ENCODE measurements at regions not wholly inside any gene's neighbourhood (a gene's known extent, or its start where the extent isn't known, plus 50 kb on each side); places are given as distances from the start of the nearest gene placed in this dataset.
"Not testable (repeated sequence)": the region's sequence is repeated elsewhere in the genome, so short reads cannot be mapped to it uniquely, and the experiment has no call there.

DNA sequence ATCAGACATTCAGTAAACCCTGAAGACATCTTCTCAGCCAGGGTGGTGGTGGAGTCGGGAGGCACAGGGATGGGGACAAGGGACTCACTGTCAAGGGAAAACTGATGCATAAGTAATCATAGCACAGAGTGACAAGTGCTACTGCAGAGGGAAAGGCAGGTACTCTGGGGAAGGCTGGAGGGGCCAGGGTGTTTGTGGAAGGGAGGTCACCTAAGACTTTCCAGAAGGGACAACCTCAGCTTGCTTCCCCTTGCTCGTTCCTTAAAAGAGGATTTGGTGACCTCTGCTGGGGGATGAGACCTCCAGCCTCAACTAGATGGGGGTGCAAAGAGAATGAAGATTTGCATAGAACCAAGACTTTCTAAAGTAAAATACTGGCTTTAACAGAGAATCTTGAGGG lies 99.5 kb downstream of the SLC4A3 start:
- peak; percentile 46 for DNase-seq (ENCODE audit: low read depth)

DNA sequence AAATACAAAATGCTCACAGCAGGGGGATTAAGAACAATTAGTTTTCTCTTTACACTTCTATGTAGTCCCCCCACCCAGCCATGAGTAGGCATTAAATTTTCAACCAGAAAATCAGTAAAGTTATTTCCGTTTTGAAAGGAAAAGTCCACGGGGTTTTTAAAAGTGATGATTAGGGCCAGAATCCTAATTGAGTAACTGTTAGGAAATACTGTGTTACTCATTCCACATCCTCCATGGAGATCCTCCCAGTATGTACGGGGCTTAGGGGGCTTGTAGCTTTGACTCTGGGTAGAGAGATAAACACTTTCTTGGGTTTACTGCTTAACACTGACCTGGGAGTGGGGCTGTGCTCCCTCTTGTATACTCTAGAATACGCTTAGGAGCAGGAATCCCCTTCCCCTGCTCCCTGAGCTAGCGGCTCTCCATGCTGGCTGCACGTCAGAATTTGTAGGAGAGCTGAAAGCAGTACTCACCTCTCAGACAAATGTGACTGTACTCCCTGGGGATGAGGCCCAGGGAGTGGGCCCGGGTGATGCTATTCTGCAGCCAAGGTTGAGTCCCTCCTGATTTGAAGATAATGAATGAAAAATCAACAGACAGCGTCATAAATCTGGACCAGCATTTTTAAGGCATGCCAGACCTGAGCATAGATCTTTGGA lies 100.5 kb downstream of the SLC4A3 start:
- DNase-seq (ENCODE audit: low read depth), result peak; percentile 85

DNA sequence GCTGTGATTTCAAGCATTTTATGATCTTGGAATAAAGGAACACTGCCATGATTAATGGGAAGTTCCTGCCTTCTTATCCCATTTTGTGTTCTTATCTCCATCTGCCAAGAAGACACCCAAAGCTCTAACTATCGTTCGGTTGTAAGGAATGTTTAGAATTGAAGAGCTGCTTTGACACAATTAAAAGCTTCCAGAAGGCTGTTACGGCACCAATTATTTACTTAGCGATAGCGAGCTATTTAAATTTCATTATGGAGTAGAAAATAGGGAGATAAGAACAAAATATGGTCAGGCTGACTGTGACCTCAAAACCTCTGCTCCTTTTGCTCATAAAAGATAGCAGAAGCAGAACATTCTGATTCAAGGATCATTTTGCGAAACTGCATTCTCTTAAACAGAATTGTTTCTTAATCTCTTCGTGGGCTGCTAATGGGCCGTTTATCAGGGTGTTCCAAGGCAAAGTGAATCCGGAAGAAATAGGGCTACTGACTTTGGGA lies 101.6 kb downstream of the SLC4A3 start:
- peak; percentile 95 for DNase-seq (ENCODE audit: low read depth)

DNA sequence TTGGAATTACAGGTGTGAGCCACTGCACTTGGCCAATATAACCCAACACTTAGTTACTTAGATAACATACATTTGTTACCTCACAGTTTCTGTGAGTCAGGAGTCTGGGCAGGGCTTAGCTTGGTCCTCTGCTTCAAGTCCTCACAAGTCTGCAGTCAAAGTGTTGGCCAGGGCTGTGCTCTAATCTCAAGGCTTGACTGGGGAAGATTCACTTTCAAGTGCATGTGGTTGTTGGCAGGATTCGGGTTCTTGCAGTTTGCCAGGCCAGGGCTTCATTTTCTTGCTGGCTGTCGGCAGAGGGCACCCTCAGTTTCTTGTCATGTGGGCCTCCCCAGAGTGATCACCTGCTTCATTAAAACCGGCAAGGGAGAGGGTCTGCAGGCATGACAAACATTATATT lies 103.7 kb downstream of the SLC4A3 start:
- peak; percentile 42 for DNase-seq (ENCODE audit: low read depth)

DNA sequence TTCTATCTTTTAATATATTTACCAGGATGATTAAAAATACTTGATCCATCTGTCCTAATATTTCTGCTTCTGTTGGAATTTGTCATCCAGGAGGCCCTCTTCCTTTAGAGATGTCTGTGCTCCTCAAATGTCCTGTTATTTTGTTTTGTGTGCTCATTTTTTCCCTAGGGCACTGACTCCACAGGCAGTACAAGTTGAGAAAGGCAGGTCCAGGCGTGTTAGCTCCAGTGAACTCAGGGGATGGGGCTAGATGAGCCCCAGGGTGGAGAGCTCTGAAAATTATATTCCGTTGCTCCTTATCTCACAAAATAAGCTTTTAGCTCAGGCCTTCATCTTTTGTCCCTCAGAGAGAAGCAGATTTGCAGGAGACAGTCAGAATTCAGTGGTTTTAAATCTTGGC lies 105.7 kb downstream of the SLC4A3 start:
- no peak for DNase-seq (ENCODE audit: low read depth)

DNA sequence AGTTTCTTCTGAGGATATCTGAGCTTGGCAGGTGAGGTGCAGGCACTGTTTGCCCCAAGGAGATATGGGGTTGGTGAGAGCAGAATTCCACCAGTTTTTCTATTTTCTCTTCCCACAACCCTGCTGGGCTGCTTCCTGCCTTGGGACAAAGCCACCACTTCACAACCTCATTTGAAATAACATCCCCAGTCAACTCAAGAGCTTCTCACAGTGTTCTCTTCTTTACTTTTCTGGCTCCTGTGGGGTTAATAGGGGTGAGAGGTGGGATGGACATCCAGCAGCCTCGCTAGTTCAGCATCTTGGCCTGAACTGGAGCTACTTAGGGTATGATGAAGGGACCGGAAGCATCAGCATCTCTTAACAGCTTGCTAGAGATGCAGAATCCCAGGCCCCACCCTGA lies 106.3 kb downstream of the SLC4A3 start:
- DNase-seq (ENCODE audit: low read depth), result no peak

DNA sequence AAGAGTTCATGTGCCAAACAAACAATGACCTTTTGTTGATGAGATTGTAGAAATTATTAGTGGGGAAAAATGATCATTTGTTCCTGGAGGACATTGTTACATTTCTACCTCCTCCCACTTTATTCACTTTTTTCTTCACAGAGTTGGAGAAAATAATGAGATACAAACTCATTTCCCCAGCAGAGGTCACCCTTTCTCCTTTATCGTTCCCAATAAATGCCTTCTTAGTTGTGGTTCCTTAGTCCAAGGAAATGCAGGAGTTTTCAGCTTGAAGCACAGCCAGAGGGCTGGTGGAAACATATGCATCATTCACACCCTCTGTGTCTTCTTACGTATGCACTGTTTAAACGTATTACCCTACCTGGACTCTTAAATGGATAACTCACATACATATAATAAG lies 108.8 kb downstream of the SLC4A3 start:
- peak; percentile 78 for DNase-seq (ENCODE audit: low read depth)

DNA sequence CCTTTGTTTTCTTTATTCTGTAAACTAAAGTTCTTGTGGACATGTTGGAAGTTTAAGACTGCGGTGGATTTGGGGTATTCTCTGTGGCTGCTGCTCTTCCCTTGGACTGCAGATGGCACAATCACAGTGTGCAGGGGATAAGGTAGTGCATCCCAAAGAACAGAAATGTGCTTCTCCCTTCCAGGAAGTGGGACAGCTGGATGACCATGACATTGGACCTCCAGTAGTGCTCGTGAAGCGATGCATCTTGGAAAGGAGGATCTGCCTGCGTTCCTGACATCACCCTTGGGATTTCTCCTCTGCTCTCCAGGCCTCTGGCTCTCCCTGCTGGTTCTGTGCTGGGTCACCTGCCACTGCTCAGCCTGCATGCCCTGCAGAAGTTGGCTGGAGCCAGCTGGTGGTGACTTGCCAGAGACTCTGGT lies 109.9 kb downstream of the SLC4A3 start:
- peak; percentile 22 for DNase-seq (ENCODE audit: low read depth)

DNA sequence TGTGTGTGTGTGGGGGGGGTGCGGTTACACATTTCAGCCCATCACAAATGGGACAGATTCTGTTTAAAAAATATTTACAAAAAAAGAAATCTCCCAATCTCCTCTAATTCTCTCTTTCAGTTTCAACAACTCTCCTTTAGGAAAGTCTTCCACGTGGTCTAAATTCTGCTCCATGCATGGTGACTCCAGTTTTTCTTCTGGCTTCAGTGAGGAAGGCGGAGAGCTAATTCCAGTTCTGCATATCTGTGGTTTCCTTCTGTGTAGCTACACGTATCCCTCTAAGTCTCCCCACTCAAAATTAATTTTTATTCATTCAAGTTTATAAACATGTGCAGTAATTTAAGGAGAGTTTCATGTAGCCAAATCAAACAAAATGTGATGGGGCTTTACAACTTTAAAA lies 111.6 kb downstream of the SLC4A3 start:
- peak; percentile 39 for DNase-seq (ENCODE audit: low read depth)

DNA sequence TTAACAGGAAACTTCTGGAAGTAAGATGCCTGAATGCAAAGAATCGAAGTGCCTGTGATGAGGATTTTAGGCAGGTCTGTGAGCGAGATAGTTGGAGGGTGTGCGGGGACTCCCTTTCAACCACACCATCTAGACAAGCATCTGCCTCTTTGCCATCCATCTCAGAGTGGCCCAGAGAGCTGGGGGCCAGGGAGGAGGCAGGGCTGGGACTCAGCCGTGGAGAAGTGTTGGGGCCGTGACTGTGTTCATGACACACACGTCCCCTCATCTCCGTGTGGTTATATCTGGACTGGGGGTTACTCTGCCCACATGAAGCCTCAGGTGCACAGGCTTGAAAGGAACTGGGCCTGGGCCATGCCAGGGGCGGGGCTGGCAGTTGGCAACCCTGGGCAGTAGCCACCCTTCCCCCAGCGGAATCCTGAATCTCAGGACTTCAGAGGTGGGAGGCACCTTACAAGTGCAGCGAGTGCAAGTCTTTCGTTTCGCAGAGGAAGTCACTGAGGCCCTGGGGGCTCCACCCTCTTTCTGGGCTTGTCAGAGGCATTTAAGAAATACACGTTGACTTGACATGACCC lies 112.5 kb downstream of the SLC4A3 start:
- DNase-seq (ENCODE audit: low read depth), result no peak

DNA sequence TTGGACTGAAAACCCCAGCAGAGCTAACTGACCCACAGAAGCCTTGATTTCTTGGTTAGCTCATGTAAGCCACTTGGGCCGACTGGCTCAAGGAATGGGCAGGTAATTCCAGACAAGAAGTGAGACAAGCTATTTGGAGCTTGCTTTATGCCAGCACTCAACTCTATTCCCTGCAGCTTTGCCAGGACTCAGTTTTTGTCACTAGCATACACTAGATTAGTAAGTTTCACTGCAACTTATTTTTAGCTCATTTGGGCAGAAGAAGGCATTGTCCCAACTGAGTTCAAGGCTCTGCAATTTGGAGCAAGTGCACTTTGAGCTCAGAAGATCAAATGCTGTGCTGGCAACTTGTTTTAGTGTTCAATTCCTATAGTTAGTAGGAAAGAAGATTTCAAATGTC lies 116.1 kb downstream of the SLC4A3 start:
- DNase-seq (ENCODE audit: low read depth), result no peak

DNA sequence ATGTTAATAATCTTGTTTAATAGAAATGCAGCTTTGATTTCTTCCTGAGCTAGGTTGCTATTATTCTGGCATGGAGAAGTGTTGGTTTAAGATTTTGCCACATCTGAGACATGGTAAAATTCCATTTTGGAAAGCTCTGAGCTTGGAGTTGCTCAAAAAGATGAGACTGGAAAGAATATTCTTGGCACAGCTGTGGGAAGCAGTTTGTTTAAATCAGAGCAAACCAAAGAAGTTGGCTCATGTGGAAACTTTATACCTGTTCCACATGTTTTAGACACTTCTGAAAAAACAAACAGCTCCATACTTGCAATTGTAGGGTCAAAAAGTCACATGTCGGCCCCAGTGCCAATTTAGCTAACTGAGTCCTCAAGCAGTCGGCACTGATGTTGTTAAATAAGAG lies 116.6 kb downstream of the SLC4A3 start:
- DNase-seq (ENCODE audit: low read depth), result no peak

DNA sequence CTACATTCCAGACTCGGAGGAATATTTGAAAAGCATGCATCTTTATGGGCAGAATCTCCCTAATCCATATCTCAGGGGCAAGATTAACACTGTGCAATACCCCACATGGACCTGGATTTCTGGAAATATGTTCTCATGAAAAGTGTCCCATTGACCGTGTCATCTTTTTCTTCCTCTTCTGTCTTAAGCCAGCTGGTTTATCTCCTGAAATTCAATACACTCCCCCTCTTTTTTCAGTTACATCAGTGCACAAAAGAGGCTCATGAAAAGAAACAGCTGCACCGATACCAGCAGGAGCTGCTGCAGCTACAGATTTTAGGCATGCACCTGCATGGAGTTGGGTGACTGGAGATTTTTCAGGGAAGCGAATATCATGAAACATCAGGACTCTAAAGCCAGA lies 117.2 kb downstream of the SLC4A3 start:
- DNase-seq (ENCODE audit: low read depth), result no peak

DNA sequence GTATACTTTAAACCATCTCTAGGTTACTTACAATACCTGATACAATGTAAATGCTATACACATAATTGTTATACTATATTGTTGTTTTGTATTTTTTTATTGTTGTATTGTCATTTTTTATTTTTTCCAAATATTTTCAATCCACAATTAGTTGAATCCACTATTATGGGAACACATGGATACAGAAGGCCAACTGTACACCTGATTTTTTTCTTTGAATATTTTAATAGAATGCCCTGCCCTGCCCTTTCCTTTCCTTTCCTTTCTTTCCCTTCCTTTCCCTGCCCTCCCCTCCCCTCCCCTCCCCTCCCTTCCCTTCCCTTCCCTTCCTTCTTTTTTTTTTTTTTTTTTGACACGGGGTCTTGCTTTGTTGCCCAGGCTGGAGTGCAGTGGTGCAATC lies 120.2 kb downstream of the SLC4A3 start:
- no peak for DNase-seq (ENCODE audit: low read depth)

DNA sequence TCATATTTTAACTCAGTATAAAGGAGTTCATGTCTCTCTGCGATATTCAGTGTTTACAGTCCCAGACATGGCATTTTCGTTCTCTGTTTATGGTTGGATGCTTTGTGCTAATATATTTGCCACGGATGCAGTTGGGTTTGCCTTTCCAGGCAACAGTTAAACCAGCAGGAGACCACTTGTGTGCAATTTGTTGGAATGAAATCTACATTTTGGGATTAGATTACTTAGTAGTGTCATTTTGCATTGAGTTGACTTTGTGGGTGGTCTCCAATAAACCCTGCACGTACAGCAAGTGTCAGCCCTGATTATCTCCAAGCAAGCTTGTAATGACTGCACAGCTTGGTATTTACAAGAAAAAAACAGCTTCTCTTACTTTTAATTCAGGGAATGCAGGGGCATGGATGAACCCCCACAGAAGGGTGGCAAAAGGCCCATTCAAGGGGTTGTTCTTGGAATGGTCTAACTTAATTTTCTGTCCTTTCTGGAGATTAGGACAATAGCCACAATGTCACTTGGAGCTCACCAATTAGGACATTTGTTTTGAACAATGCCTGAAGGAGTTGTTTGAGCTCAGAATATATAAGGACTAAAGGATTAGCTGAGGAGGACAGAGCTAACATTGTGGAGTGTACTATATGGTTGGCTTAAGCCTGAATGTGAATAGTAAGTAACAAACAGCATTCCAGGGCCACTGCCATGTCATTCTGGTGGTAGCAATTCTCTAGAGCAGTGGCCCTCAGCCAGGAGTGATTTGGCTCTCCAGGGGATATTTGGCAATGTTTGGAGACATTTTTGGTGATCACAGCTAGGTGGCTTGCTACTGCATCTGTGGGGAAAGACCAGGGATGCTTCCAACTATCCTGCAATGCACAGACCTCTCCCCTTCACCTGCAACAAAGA lies 121.5 kb downstream of the SLC4A3 start:
- DNase-seq (ENCODE audit: low read depth), result no peak

DNA sequence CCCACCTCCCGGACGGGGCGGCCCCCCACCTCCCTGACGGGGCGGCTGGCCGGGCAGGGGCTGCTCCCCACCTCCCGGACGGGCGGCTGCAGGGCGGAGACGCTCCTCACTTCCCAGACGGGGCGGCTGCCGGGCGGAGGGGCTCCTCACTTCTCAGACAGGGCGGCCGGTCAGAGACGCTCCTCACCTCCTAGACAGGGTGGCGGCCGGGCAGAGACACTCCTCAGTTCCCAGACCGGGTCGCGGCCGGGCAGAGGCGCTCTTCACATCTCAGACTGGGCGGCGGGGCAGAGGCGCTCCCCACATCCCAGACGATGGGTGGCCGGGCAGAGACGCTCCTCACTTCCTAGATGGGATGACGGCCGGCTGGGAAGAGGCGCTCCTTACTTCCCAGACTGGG lies 123.7 kb downstream of the SLC4A3 start:
- not testable (repeated sequence) for DNase-seq (ENCODE audit: low read depth)

DNA sequence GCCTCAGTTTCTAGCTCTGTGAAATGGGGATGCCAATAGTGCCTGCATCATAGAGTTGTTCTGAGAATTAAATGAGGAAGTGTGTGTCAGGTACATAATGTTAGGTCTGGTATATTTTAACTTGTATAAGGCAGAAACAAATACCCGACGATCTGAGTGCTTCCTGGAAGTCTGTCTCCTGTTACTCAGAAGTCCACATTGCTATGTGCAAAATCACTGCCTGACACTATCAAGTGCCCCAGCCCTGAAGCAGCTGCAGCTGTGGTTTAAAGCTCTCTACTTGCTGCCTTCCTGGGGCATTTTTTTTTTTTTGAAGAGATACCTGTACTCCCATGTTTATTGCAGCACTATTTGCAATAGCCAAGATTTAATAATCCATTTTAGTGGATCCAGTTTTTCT lies 125.3 kb downstream of the SLC4A3 start:
- peak; percentile 16 for DNase-seq (ENCODE audit: low read depth)

DNA sequence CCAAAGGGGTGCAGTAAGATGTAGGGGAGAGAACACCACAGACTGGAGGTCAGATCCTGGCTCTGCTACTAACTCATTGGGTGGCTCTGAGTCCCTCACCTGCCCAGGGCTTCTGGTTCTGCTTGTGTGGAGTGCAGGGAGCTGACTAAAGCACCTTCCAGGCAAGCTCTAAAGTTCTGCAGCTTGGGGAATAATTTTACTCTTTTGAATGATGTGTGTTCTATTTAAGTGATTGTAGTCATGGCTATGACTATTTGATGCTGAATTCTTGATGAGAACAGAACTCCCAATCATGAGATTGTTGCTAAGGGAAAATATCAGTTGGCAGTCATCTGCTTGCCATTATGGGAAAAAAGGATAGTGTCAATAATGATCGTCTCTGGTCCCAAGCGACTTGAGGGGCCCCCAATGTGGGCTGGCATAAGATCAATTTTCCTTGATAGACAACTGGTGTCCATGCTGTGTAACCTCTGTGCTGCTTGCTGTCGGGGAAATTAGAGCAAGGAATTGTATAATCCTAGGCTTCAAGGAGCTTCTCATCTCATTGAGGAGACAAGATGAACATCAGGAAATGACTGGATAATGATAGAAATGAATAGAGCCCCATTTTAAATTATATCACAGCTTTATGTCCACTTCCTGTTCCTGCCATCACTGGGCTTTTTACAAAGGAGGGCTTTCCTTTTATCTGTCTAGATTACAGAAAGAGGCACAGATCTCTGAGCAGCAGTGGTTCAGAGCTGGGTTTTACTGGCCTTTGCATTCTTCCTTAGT lies 131.7 kb downstream of the SLC4A3 start:
- DNase-seq (ENCODE audit: low read depth), result no peak

DNA sequence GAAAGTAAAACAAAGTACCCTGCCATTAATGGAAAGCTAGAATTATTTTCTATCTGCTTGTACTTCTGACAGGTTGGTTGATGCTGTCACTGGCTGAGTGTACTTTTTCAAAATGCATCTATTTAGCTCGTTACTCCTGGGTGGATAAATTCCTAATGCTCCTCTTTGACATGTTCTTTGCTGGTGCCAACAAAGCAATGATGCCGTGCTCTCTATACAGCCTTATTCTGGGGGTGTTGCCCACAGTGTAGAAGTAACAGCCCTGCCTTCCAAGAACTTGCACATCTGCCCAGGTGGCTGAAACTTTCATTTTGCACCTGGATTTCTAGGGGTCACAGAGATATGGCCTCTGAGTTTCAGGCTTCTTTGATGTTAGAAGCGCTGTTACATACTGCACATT lies 132.4 kb downstream of the SLC4A3 start:
- no peak for DNase-seq (ENCODE audit: low read depth)

DNA sequence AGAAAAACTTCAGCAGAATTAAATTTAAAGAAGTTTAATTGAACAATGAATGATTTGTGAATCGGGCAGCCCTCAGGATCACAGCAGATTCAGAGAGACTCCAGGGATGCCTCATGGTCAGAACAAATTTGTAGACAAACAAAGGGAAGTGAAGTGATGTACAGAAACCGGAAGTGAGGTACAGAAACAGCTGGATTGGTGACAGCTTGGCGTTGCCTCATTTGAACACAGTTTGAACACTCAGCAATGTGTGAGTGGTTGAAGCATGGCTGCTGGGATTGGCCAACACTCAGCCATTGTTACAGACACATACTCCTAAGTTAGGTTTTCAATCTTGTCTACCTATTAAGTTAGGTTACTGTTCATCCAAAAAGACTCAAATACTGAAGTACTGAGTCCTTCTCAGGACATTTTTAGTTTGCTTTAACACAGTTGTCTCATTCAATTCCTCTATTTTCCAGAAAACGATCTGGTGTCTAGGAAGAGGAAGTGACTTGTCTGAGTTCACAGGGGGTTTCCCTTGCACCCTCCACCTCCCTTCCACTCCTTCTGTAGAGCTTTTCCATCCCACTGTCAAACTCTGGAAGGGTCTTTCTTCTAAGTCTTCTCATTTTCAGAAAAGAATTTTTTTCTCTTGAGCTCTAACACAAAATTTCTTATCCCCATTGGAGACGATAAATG lies 137.9 kb downstream of the SLC4A3 start:
- DNase-seq (ENCODE audit: low read depth), result no peak

DNA sequence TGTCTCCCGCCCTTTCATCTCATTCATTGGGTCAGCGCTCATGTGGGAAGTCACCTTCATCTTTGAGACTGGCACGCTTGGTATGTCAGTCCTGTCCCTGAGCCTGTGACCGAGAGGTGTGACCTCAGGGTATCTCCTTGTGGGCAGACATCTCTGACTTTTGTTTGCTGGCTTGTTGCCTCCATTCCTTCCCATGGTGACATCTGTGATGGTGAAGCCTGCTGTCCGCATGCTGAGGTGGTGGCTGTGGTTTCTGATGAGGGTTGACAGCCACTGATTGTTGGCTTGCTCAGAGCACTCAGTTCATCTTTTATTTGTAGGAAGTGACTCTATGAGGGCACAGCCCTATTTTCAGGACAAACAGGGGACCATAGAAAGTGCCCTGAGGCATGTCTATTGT lies 139.2 kb downstream of the SLC4A3 start:
- no peak for DNase-seq (ENCODE audit: low read depth)

All from amniotic epithelial cell (primary cell).